ENCODE measurements at regions not wholly inside any gene's neighbourhood (a gene's known extent, or its start where the extent isn't known, plus 50 kb on each side); places are given as distances from the start of the nearest gene placed in this dataset.

DNA sequence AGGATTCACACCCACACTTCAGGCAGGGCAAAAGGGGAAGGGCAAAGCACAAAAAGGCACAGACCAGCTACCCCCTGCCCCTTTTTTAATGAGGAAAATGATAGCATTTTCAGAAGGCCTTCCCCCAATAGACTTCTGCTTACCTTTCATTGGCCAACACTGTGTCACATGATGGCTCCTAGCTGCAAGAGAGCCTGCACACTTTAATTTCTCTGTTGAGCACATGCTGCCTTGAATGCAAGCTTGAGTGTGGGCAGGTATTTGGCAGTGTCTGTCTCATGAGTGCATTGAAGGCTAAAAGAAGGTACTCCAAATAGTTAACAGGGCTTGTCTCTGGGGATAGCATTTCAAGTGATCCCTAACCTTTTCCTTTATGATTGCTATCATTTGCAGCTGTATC, 175.4 kb upstream of the NFE2L3 start:
- Histone ChIP-seq H3K4me3 (replicated peaks; ENCODE audit: low read depth, low read length) (no peak overlapping the region), H3K36me3 (ENCODE audit: control insufficient read depth, insufficient read depth, low read length) (no peaks in the 10 kb centered on the region), H3K27me3 (replicated peaks; ENCODE audit: control insufficient read depth, insufficient read depth, low read length) (no peaks in the 10 kb centered on the region)
- TF ChIP-seq, protein P1, sequence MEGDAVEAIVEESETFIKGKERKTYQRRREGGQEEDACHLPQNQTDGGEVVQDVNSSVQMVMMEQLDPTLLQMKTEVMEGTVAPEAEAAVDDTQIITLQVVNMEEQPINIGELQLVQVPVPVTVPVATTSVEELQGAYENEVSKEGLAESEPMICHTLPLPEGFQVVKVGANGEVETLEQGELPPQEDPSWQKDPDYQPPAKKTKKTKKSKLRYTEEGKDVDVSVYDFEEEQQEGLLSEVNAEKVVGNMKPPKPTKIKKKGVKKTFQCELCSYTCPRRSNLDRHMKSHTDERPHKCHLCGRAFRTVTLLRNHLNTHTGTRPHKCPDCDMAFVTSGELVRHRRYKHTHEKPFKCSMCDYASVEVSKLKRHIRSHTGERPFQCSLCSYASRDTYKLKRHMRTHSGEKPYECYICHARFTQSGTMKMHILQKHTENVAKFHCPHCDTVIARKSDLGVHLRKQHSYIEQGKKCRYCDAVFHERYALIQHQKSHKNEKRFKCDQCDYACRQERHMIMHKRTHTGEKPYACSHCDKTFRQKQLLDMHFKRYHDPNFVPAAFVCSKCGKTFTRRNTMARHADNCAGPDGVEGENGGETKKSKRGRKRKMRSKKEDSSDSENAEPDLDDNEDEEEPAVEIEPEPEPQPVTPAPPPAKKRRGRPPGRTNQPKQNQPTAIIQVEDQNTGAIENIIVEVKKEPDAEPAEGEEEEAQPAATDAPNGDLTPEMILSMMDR (IDR thresholded peaks at IDR 0.05; ENCODE audit: insufficient read depth, low read length, poor library complexity, severe bottlenecking), result no peak
- DNase-seq (ENCODE audit: extremely low read depth, insufficient read length), result no peak

DNA sequence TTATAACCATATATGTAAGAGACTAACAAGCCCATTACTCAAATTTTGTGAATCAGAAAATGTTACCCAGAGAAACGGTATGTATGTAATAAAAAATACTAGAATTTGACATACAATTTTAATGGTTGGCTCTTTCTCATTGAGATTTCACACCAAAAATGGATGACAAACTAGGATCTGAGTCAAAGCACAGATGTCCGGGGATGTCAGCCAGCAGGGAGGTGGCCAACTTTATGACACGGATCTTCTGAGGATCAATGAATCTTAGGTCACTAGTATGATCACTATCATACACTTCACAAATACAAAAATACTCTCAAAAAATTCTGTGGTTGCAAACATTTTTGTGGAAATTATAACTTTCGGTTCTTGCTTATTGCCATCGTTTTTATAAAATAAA, 173.5 kb upstream of the NFE2L3 start:
- Histone ChIP-seq H3K27me3 (replicated peaks; ENCODE audit: control insufficient read depth, insufficient read depth, low read length) (no peaks in the 10 kb centered on the region), H3K4me3 (replicated peaks; ENCODE audit: low read depth, low read length) (no peak overlapping the region), H3K36me3 (ENCODE audit: control insufficient read depth, insufficient read depth, low read length) (no peaks in the 10 kb centered on the region)
- no peak for DNase-seq (ENCODE audit: extremely low read depth, insufficient read length)
- TF ChIP-seq, protein P1 (IDR thresholded peaks at IDR 0.05; ENCODE audit: insufficient read depth, low read length, poor library complexity, severe bottlenecking), result no peak

GRCh38 chr7:25979605-25980004, 172.4 kb upstream of the NFE2L3 start:
- DNase-seq (ENCODE audit: extremely low read depth, insufficient read length), result no peak
- no peaks in the 10 kb centered on the region for H3K36me3 ChIP-seq (ENCODE audit: control insufficient read depth, insufficient read depth, low read length)
- no peak overlapping the region for H3K4me3 ChIP-seq (replicated peaks; ENCODE audit: low read depth, low read length)
- no peaks in the 10 kb centered on the region for H3K27me3 ChIP-seq (replicated peaks; ENCODE audit: control insufficient read depth, insufficient read depth, low read length)
- TF ChIP-seq, protein P1 (IDR thresholded peaks at IDR 0.05; ENCODE audit: insufficient read depth, low read length, poor library complexity, severe bottlenecking), result no peak

- TF ChIP-seq, protein P1 (IDR thresholded peaks at IDR 0.05; ENCODE audit: insufficient read depth, low read length, poor library complexity, severe bottlenecking), result no peak
- H3K4me3 ChIP-seq (replicated peaks; ENCODE audit: low read depth, low read length), result no peak overlapping the region
- no peaks in the 10 kb centered on the region for H3K36me3 ChIP-seq (ENCODE audit: control insufficient read depth, insufficient read depth, low read length)
- no peaks in the 10 kb centered on the region for H3K27me3 ChIP-seq (replicated peaks; ENCODE audit: control insufficient read depth, insufficient read depth, low read length)
- DNase-seq (ENCODE audit: extremely low read depth, insufficient read length), result no peak
Observed at GRCh38 chr7:25982684-25983083, 169.3 kb upstream of the NFE2L3 start.

- no peaks in the 10 kb centered on the region for H3K27me3 ChIP-seq (replicated peaks; ENCODE audit: control insufficient read depth, insufficient read depth, low read length)
- no peak overlapping the region for H3K4me3 ChIP-seq (replicated peaks; ENCODE audit: low read depth, low read length)
- H3K36me3 ChIP-seq (ENCODE audit: control insufficient read depth, insufficient read depth, low read length), result no peaks in the 10 kb centered on the region
- no peak for DNase-seq (ENCODE audit: extremely low read depth, insufficient read length)
- TF ChIP-seq, protein P1 (IDR thresholded peaks at IDR 0.05; ENCODE audit: insufficient read depth, low read length, poor library complexity, severe bottlenecking), result no peak
Observed at GRCh38 chr7:25985196-25985595, 166.8 kb upstream of the NFE2L3 start.

- no peaks in the 10 kb centered on the region for H3K36me3 ChIP-seq (ENCODE audit: control insufficient read depth, insufficient read depth, low read length)
- no peak overlapping the region for H3K4me3 ChIP-seq (replicated peaks; ENCODE audit: low read depth, low read length)
- DNase-seq (ENCODE audit: extremely low read depth, insufficient read length), result no peak
- no peaks in the 10 kb centered on the region for H3K27me3 ChIP-seq (replicated peaks; ENCODE audit: control insufficient read depth, insufficient read depth, low read length)
- TF ChIP-seq, protein P1 (IDR thresholded peaks at IDR 0.05; ENCODE audit: insufficient read depth, low read length, poor library complexity, severe bottlenecking), result no peak
Observed at GRCh38 chr7:25988640-25989039, 163.4 kb upstream of the NFE2L3 start.

Measured in GM06990 (cell line).